Astrocyte (in vitro differentiated cells and primary cell): ENCODE measurements at regions not wholly inside any gene's neighbourhood (a gene's known extent, or its start where the extent isn't known, plus 50 kb on each side); places are given as distances from the start of the nearest gene placed in this dataset.

Experiments used
- DNase-seq: peaks from one replicate; pipeline ENCODE4 v3.0.0-alpha.2; 2010; ENCODE audit warnings: low read depth
- FAIRE-seq: peaks from 2 replicates; lab custom pipeline; 2011; peaks lifted over from hg19 to GRCh38; lab: Jason Lieb, UNC
- H2AFZ ChIP-seq: 2 replicates; pipeline ENCODE4 v1.6.0; 2012; ENCODE audit warnings: low read depth, low read length, inconsistent platforms
- H3K27ac ChIP-seq: 2 replicates; pipeline ENCODE4 v1.5.1; 2011; ENCODE audit warnings: low read depth, low read length, inconsistent platforms
- H3K27me3 ChIP-seq: 2 replicates; pipeline ENCODE4 v1.6.0; 2011; ENCODE audit warnings: low read length, inconsistent platforms; ENCODE audit not compliant: insufficient read depth
- H3K36me3 ChIP-seq: 2 replicates; pipeline ENCODE4 v1.5.1; 2011; ENCODE audit warnings: low read length, inconsistent platforms; ENCODE audit not compliant: insufficient read depth
- H3K4me1 ChIP-seq: 2 replicates; pipeline ENCODE4 v1.5.1; 2011; ENCODE audit warnings: low read length, inconsistent platforms; ENCODE audit not compliant: insufficient read depth
- H3K4me2 ChIP-seq: 2 replicates; pipeline ENCODE4 v1.6.0; 2012; ENCODE audit warnings: low read length, inconsistent platforms
- H3K4me3 ChIP-seq: 2 replicates; pipeline ENCODE4 v1.5.1; 2011; ENCODE audit warnings: low read depth, mild to moderate bottlenecking, low read length, inconsistent platforms; ENCODE audit not compliant: insufficient read depth
- H3K79me2 ChIP-seq: 2 replicates; pipeline ENCODE4 v1.6.0; 2012; ENCODE audit warnings: mild to moderate bottlenecking, low read length, inconsistent platforms; ENCODE audit not compliant: insufficient read depth
- H3K9ac ChIP-seq: 2 replicates; pipeline ENCODE4 v1.6.0; 2012; ENCODE audit warnings: mild to moderate bottlenecking, low read length, inconsistent platforms
- H3K9me3 ChIP-seq: 2 replicates; pipeline ENCODE4 v1.5.1; 2012; ENCODE audit warnings: low read depth, mild to moderate bottlenecking, low read length, inconsistent platforms; ENCODE audit not compliant: insufficient read depth
- H4K20me1 ChIP-seq: 2 replicates; pipeline ENCODE4 v1.6.0; 2012; ENCODE audit warnings: low read length, inconsistent platforms; ENCODE audit not compliant: insufficient read depth
- H3K27ac Mint-ChIP-seq: one replicate; pipeline ENCODE4 v1.8.0; 2021; ENCODE audit warnings: mild to moderate bottlenecking, mixed read lengths; ENCODE audit not compliant: unreplicated experiment
- H3K27me3 Mint-ChIP-seq: one replicate; pipeline ENCODE4 v1.8.0; 2021; ENCODE audit warnings: low read depth, mixed read lengths; ENCODE audit not compliant: unreplicated experiment
- H3K36me3 Mint-ChIP-seq: one replicate; pipeline ENCODE4 v1.8.0; 2021; ENCODE audit warnings: low read depth, mixed read lengths; ENCODE audit not compliant: unreplicated experiment
- H3K4me1 Mint-ChIP-seq: one replicate; pipeline ENCODE4 v1.8.0; 2021; ENCODE audit warnings: low read depth, mixed read lengths; ENCODE audit not compliant: unreplicated experiment
- H3K4me3 Mint-ChIP-seq: one replicate; pipeline ENCODE4 v1.8.0; 2021; ENCODE audit warnings: mild to moderate bottlenecking, moderate library complexity, mixed read lengths; ENCODE audit not compliant: unreplicated experiment
- H3K9me3 Mint-ChIP-seq: one replicate; pipeline ENCODE4 v1.8.0; 2021; ENCODE audit warnings: mild to moderate bottlenecking, mixed read lengths; ENCODE audit not compliant: unreplicated experiment
- EZH2 ChIP-seq: IDR thresholded peaks from 2 replicates; pipeline ENCODE4 v1.6.1; 2012; ENCODE audit warnings: mild to moderate bottlenecking, low read length, inconsistent platforms; ENCODE audit not compliant: insufficient read depth
- TF ChIP-seq, protein P1 (sequence below): IDR thresholded peaks from 2 replicates; pipeline ENCODE4 v1.5.1; 2011; ENCODE audit warnings: low read depth, mild to moderate bottlenecking, inconsistent platforms, low read length, moderate library complexity; ENCODE audit not compliant: insufficient read depth

GRCh38 chr1:8251635-8252034 is 66.3 kb upstream of the SLC45A1 start:
- H3K36me3 ChIP-seq: no peaks in the 10 kb centered on the region
- no peak overlapping the region for H3K4me3 Mint-ChIP-seq
- H4K20me1 ChIP-seq: no peaks in the 10 kb centered on the region
- H3K27ac Mint-ChIP-seq: no peak overlapping the region
- H3K4me1 ChIP-seq: no peaks in the 10 kb centered on the region
- no peaks in the 10 kb centered on the region for H3K36me3 Mint-ChIP-seq
- H3K4me2 ChIP-seq: no peak overlapping the region
- FAIRE-seq (no peak), DNase-seq (no peak)
- H3K27me3 ChIP-seq: no peaks in the 10 kb centered on the region
- no peaks in the 10 kb centered on the region for H3K79me2 ChIP-seq
- H3K27me3 Mint-ChIP-seq: no peaks in the 10 kb centered on the region
- H3K9me3 ChIP-seq: no peaks in the 10 kb centered on the region
- no peak overlapping the region for H2AFZ ChIP-seq
- no peak overlapping the region for H3K9ac ChIP-seq
- H3K27ac ChIP-seq: no peak overlapping the region
- no peak overlapping the region for H3K4me3 ChIP-seq
- no peaks in the 10 kb centered on the region for H3K4me1 Mint-ChIP-seq
- no peaks in the 10 kb centered on the region for H3K9me3 Mint-ChIP-seq
- no peak for TF ChIP-seq EZH2
- TF ChIP-seq, protein P1, sequence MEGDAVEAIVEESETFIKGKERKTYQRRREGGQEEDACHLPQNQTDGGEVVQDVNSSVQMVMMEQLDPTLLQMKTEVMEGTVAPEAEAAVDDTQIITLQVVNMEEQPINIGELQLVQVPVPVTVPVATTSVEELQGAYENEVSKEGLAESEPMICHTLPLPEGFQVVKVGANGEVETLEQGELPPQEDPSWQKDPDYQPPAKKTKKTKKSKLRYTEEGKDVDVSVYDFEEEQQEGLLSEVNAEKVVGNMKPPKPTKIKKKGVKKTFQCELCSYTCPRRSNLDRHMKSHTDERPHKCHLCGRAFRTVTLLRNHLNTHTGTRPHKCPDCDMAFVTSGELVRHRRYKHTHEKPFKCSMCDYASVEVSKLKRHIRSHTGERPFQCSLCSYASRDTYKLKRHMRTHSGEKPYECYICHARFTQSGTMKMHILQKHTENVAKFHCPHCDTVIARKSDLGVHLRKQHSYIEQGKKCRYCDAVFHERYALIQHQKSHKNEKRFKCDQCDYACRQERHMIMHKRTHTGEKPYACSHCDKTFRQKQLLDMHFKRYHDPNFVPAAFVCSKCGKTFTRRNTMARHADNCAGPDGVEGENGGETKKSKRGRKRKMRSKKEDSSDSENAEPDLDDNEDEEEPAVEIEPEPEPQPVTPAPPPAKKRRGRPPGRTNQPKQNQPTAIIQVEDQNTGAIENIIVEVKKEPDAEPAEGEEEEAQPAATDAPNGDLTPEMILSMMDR: no peak

DNA sequence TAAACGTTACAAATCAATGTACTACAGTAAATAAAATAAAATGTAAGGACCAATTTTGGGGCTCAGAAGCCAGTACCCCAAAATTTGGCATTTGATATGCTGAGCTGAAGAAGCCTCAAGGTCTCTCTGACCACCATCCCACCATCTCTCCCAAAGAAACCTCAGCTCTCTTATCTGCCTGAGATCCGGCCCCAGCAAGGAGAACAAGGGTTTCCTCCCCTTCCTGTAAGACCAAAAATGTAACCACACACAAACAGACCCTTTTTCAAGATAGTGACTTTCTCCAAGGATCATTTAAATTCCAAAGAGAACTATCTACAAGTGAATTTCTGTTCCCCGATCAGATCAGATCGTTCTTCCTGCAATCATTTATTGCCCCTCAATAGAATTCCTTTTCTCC is 68.1 kb upstream of the SLC45A1 start:
- Mint-ChIP-seq H3K9me3 (no peaks in the 10 kb centered on the region), H3K4me3 (no peak overlapping the region), H3K4me1 (no peaks in the 10 kb centered on the region), H3K27ac (no peak overlapping the region), H3K27me3 (no peaks in the 10 kb centered on the region), H3K36me3 (no peaks in the 10 kb centered on the region)
- no peaks in the 10 kb centered on the region for H3K79me2 ChIP-seq
- no peaks in the 10 kb centered on the region for H3K4me1 ChIP-seq
- no peak overlapping the region for H3K27ac ChIP-seq
- no peak overlapping the region for H3K4me3 ChIP-seq
- TF ChIP-seq, protein P1: no peak
- no peak for TF ChIP-seq EZH2
- DNase-seq (no peak), FAIRE-seq (no peak)
- H3K9ac ChIP-seq: no peak overlapping the region
- H4K20me1 ChIP-seq: no peaks in the 10 kb centered on the region
- H3K27me3 ChIP-seq: no peaks in the 10 kb centered on the region
- no peaks in the 10 kb centered on the region for H3K9me3 ChIP-seq
- no peak overlapping the region for H2AFZ ChIP-seq
- H3K4me2 ChIP-seq: no peak overlapping the region
- H3K36me3 ChIP-seq: no peaks in the 10 kb centered on the region

DNA sequence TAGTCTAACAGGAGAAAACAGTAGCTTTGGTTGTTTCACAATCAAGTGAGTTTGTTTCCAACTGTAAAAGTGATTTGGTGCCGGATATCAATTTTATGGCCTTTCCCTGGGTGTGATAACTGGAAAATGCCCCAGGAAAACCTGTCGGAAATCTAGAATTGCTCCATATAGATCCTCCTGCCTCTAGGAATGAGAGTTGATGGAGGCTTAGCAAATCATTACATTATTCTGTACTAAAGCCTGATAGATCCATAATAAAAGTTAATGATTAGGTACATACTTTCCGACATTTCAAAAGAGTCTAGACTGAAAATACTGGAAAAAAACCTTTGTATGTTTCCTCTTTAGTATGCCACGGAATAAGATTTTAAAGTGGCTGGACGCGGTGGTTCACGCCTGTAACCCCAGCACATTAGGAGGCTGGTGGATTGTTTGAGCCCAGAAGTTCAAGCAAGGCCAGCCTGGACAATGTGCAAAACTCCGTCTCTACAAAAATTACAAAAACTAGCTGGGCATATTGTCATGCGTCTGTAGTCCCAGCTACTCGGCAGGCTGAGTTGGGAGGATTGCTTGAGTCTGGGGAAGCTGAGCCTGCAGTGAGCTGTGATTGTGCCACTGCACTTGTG is 70.0 kb upstream of the SLC45A1 start:
- no peaks in the 10 kb centered on the region for H3K36me3 ChIP-seq
- no peak overlapping the region for H3K4me2 ChIP-seq
- FAIRE-seq: no peak
- Mint-ChIP-seq H3K27me3 (no peaks in the 10 kb centered on the region), H3K27ac (no peak overlapping the region), H3K4me3 (no peak overlapping the region), H3K9me3 (no peaks in the 10 kb centered on the region), H3K4me1 (no peaks in the 10 kb centered on the region), H3K36me3 (no peaks in the 10 kb centered on the region)
- H3K4me1 ChIP-seq: no peaks in the 10 kb centered on the region
- TF ChIP-seq, protein P1: no peak
- TF ChIP-seq EZH2: no peak
- no peak overlapping the region for H3K9ac ChIP-seq
- no peaks in the 10 kb centered on the region for H3K9me3 ChIP-seq
- H3K27ac ChIP-seq: no peak overlapping the region
- no peak for DNase-seq
- H3K4me3 ChIP-seq: no peak overlapping the region
- H3K79me2 ChIP-seq: no peaks in the 10 kb centered on the region
- H3K27me3 ChIP-seq: no peaks in the 10 kb centered on the region
- no peaks in the 10 kb centered on the region for H4K20me1 ChIP-seq
- no peak overlapping the region for H2AFZ ChIP-seq
